HG03457 (cell line): ENCODE measurements at regions not wholly inside any gene's neighbourhood (a gene's known extent, or its start where the extent isn't known, plus 50 kb on each side); places are given as distances from the start of the nearest gene placed in this dataset.

Source experiments
- ATAC-seq: cut with Tn5 transposase; IDR thresholded peaks from one replicate; pipeline ENCODE4 v1.9.1; 2021; ENCODE audit warnings: moderate number of reproducible peaks; ENCODE audit not compliant: unreplicated experiment

- ATAC-seq = no peak
Measured at GRCh38 chr13:99653526-99653925, 152.3 kb downstream of the TM9SF2 start.

GRCh38 chr13:99652901-99653300, 151.6 kb downstream of the TM9SF2 start:
- ATAC-seq = no peak

- no peak for ATAC-seq
Measured at GRCh38 chr13:99652141-99652540, 150.9 kb downstream of the TM9SF2 start.

GRCh38 chr13:99651016-99651415, 149.7 kb downstream of the TM9SF2 start:
- ATAC-seq = no peak

GRCh38 chr13:99650410-99650809, 149.1 kb downstream of the TM9SF2 start:
- no peak for ATAC-seq

GRCh38 chr13:99648927-99649326, 147.7 kb downstream of the TM9SF2 start:
- no peak for ATAC-seq

- no peak for ATAC-seq
Measured at GRCh38 chr13:99648066-99648665, 146.9 kb downstream of the TM9SF2 start.

GRCh38 chr13:99647596-99647985, 146.3 kb downstream of the TM9SF2 start:
- ATAC-seq = no peak

- ATAC-seq = no peak
Measured at GRCh38 chr13:99646866-99647595, 145.8 kb downstream of the TM9SF2 start.

- ATAC-seq = no peak
Measured at GRCh38 chr13:99642841-99643240, 141.6 kb downstream of the TM9SF2 start.

- ATAC-seq = no peak
Measured at GRCh38 chr13:99642006-99642405, 140.7 kb downstream of the TM9SF2 start.

GRCh38 chr13:99640260-99640659, 139.0 kb downstream of the TM9SF2 start:
- ATAC-seq = no peak

GRCh38 chr13:99639126-99639525, 137.9 kb downstream of the TM9SF2 start:
- no peak for ATAC-seq

GRCh38 chr13:99636728-99637353, 135.6 kb downstream of the TM9SF2 start:
- ATAC-seq = no peak

- no peak for ATAC-seq
Measured at GRCh38 chr13:99636306-99636705, 135.0 kb downstream of the TM9SF2 start.

GRCh38 chr13:99634672-99635071, 133.4 kb downstream of the TM9SF2 start:
- no peak for ATAC-seq

GRCh38 chr13:99630269-99630898, 129.1 kb downstream of the TM9SF2 start:
- no peak for ATAC-seq

- ATAC-seq = no peak
Measured at GRCh38 chr13:99629641-99630040, 128.4 kb downstream of the TM9SF2 start.

GRCh38 chr13:99628442-99628841, 127.2 kb downstream of the TM9SF2 start:
- ATAC-seq = no peak

GRCh38 chr13:99626461-99627082, 125.3 kb downstream of the TM9SF2 start:
- ATAC-seq = no peak

GRCh38 chr13:99624936-99625540, 123.8 kb downstream of the TM9SF2 start:
- ATAC-seq = no peak
